ENCODE measurements at regions not wholly inside any gene's neighbourhood (a gene's known extent, or its start where the extent isn't known, plus 50 kb on each side); places are given as distances from the start of the nearest gene placed in this dataset.

GRCh38 chr1:17986156-17986555 is 121.4 kb upstream of the IGSF21 start:
- FAIRE-seq (no peak), DNase-seq (ENCODE audit: insufficient read length, low spot score) (no peak)
- no peak for TF ChIP-seq POLR2A (IDR thresholded peaks at IDR 0.05; ENCODE audit: low read depth, low read length)

DNA sequence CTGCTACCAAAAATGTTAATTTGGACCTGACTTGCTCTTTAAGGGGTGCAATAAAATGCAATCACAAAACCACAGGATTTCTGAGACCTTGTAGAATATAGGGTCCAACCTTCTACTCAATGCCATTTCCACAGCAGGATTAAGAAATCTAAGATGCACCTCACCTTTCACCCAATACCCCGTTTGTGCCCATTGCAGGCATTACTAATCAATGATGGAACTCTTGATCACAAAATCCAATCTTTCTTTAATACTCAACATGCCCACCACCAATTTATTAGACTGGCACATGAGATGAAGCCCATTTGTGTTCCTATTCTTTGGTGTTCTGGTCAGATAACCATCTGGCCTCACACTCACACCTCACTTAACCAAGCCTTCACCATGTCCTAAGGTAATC is 117.2 kb upstream of the IGSF21 start:
- no peak for FAIRE-seq
- no peak for DNase-seq (ENCODE audit: insufficient read length, low spot score)
- TF ChIP-seq POLR2A (IDR thresholded peaks at IDR 0.05; ENCODE audit: low read depth, low read length) = no peak

DNA sequence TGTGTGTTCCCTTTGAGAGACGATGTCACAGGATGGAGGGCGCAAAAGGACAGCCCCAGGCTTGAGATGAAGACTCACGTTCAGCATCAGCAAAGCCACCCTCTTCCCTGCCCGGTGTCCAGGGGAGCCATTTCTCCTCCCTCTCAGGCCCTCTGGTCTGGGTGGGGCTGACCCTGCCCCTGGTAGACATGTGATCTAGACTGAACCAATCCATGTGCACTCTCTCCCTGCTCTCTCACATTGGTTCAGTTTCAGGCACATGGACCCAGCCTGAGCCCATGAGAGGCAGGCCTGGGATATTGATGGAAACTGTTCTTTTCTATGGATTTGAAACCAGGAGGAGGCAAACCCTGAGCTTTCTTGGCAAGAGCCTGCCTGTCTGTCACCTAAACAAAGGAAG is 115.6 kb upstream of the IGSF21 start:
- no peak for DNase-seq (ENCODE audit: insufficient read length, low spot score)
- no peak for FAIRE-seq
- TF ChIP-seq POLR2A (IDR thresholded peaks at IDR 0.05; ENCODE audit: low read depth, low read length) = no peak

DNA sequence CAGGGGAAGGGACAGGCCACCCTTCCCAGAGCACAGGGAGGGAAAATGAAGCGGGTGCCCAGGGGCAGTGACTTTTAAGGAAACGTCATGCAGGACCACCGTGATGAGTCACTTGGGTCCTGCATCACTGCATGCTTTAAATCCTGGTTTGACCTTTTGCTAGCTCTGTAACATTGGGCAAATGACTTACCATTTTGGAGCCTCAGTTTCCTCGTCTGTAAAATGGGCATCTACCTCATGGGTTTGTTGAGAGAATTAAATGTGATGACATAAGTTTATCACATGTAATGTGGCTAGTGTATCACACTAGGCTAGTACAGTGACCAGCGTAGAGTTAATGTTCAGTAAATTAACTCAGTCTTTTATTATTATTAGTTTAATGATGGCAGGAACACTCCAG is 114.8 kb upstream of the IGSF21 start:
- FAIRE-seq = no peak
- no peak for DNase-seq (ENCODE audit: insufficient read length, low spot score)
- no peak for TF ChIP-seq POLR2A (IDR thresholded peaks at IDR 0.05; ENCODE audit: low read depth, low read length)

GRCh38 chr1:17994046-17994445 is 113.6 kb upstream of the IGSF21 start:
- no peak for TF ChIP-seq POLR2A (IDR thresholded peaks at IDR 0.05; ENCODE audit: low read depth, low read length)
- FAIRE-seq (no peak), DNase-seq (ENCODE audit: insufficient read length, low spot score) (no peak)

DNA sequence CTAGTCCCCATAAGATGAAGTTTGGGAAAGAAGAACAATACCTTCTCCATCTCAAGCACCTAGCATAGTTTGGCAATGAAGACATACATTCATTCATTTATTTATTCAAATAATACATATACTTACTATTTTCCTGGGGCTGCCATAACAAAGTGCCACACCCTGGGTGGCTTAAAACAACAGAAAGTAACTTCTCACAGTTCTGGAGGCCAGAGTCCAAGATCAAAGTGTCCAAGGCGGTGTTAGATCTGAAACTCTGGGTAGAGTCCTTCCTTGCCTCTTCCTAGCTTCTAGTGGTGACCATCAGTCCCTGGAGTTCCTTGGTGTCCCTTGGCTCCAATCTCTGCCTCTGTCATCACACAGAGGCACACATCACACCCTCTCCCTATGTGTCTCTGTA is 112.1 kb upstream of the IGSF21 start:
- DNase-seq (ENCODE audit: insufficient read length, low spot score) (no peak), FAIRE-seq (no peak)
- TF ChIP-seq POLR2A (IDR thresholded peaks at IDR 0.05; ENCODE audit: low read depth, low read length) = no peak

- DNase-seq (ENCODE audit: insufficient read length, low spot score) (no peak), FAIRE-seq (no peak)
- no peak for TF ChIP-seq POLR2A (IDR thresholded peaks at IDR 0.05; ENCODE audit: low read depth, low read length)
Observed at GRCh38 chr1:17998889-17999288, 108.7 kb upstream of the IGSF21 start.

DNA sequence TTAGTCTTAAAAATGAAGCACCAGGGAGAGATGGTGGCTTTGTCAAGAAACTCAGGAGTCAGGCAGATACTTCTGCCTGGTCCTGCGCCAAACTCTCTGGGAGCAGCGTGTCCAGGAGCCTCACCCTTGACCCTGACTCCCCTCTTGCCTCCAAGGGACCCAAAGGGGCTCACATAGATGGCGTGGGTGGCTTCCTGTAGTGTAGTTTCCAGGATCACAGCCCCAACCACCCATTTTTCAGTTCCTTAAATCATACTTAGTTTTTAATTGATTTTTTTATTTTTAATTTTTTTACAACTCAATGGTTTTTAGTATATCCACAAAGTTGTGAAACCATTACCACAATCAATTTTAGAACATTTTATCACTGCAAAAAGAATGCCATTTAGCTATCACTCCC is 107.7 kb upstream of the IGSF21 start:
- DNase-seq (ENCODE audit: insufficient read length, low spot score) (no peak), FAIRE-seq (no peak)
- no peak for TF ChIP-seq POLR2A (IDR thresholded peaks at IDR 0.05; ENCODE audit: low read depth, low read length)

GRCh38 chr1:18001725-18002124 is 105.9 kb upstream of the IGSF21 start:
- FAIRE-seq (no peak), DNase-seq (ENCODE audit: insufficient read length, low spot score) (no peak)
- no peak for TF ChIP-seq POLR2A (IDR thresholded peaks at IDR 0.05; ENCODE audit: low read depth, low read length)

DNA sequence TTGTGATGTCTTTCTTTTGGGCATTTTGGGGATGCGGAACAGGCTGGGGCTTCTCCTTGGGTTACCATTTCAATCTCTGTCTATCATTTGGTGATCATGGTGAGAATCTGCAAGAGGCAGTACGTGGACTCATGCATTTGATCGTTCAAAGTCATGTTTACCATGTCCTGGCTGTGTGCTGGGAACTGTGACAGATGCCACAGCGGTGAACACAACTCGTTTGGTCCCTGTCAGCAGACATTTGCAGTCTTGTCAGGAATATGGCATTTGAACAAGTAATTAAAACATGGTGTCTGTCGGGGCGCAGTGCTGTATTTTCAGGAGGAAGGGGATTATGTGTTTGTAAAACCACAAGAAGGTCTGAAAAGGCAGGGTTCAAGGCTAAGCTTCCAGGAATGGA is 103.3 kb upstream of the IGSF21 start:
- DNase-seq (ENCODE audit: insufficient read length, low spot score) (no peak), FAIRE-seq (no peak)
- no peak for TF ChIP-seq POLR2A (IDR thresholded peaks at IDR 0.05; ENCODE audit: low read depth, low read length)

DNA sequence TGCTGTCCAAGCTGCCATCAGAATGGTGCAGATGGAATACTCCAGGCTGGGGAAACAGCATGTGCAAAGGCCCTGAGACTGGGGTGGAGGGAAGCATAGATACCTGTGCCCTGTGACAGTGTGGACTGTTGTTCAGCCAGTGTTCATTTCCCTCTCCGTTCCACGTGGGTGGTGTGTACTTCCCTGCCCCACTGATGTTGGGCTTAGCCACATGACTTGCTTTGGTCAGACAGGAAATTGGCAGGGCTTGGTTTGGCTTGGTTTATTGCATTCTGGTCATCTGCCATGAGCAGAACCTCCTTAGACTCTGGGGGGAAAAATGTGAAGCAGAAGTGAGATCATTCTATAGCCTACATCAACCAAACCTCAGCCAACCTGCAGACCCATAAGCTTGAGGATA is 102.4 kb upstream of the IGSF21 start:
- FAIRE-seq (no peak), DNase-seq (ENCODE audit: insufficient read length, low spot score) (no peak)
- TF ChIP-seq POLR2A (IDR thresholded peaks at IDR 0.05; ENCODE audit: low read depth, low read length) = no peak

- no peak for TF ChIP-seq POLR2A (IDR thresholded peaks at IDR 0.05; ENCODE audit: low read depth, low read length)
- DNase-seq (ENCODE audit: insufficient read length, low spot score) (no peak), FAIRE-seq (no peak)
Observed at GRCh38 chr1:18007391-18008041, 100.1 kb upstream of the IGSF21 start.

- DNase-seq (ENCODE audit: insufficient read length, low spot score) = no peak
- FAIRE-seq = no peak
- TF ChIP-seq POLR2A (IDR thresholded peaks at IDR 0.05; ENCODE audit: low read depth, low read length) = no peak
Observed at GRCh38 chr1:18008081-18008480, 99.5 kb upstream of the IGSF21 start.

DNA sequence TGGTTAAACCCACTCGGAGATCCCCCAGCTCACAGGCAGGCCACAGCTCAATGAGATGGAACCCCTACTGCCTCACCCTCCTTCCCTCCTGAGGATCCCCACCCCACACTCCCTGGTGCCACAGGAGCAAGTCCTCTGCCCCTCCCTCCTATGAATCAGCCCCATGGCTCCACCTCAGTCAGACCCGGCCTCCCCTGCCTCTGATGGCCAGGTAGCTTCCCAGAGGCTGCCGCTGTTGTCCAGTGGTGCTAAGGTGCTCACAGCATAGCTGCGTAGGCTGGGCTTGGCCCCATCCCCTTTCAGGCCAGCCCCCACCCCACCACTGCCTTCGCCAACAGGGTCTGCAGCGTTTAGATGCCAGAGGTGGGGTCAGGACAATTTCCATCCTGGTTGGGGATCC is 98.5 kb upstream of the IGSF21 start:
- FAIRE-seq (no peak), DNase-seq (ENCODE audit: insufficient read length, low spot score) (no peak)
- no peak for TF ChIP-seq POLR2A (IDR thresholded peaks at IDR 0.05; ENCODE audit: low read depth, low read length)

DNA sequence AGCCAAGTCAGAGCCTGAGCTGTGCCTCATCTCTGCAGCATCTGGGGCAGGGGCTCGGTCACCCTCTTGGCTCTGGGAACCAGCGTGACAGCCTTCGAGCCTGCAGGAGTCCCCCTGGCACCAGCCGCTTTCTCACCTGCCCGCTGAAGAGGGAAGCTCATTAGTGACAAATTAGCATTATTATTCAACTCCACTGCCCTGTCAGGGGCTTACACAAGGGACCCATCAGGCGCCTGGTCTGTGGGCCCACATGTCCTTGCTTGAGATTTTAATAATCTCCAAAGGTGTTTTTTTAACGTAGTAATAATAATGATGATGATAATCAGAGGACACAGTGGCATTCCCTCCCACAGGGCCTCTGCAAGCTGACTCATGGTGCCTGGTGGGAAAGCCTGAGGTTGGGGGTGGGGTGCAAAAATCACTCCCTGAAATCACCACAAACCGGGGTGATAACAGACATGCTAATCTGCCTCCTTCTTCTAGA is 98.1 kb upstream of the IGSF21 start:
- no peak for TF ChIP-seq POLR2A (IDR thresholded peaks at IDR 0.05; ENCODE audit: low read depth, low read length)
- FAIRE-seq (no peak), DNase-seq (ENCODE audit: insufficient read length, low spot score) (no peak)

GRCh38 chr1:18010408-18010807 is 97.2 kb upstream of the IGSF21 start:
- no peak for TF ChIP-seq POLR2A (IDR thresholded peaks at IDR 0.05; ENCODE audit: low read depth, low read length)
- FAIRE-seq (no peak), DNase-seq (ENCODE audit: insufficient read length, low spot score) (no peak)

Measured in H54 (cell line).